A549 (cell line): ENCODE measurements at regions not wholly inside any gene's neighbourhood (a gene's known extent, or its start where the extent isn't known, plus 50 kb on each side); places are given as distances from the start of the nearest gene placed in this dataset.

ENCODE experiments used
- ATAC-seq, 2 experiments: fragments of 200-7000 bp in 1 of 2; fragments of >200 bp in 1 of 2; cut with Nextera tagmentation in 1 of 2; cut with Tn5 transposase in 1 of 2; 3 replicates each; pipeline versions ENCODE4 v1.8.0 to v1.9.1; 2018 to 2020; ENCODE audit warnings: mild to moderate bottlenecking in 1 of 2, moderate library complexity in 1 of 2
- CTCF ChIA-PET: fragments of 300-600 bp; sonication (Branson Sonifier 250); formaldehyde crosslinking; extraction: SDS; loops from one replicate; lab custom pipeline; 2021; ENCODE audit warnings: antibody characterized with exemption, inconsistent platforms; lab: Yijun Ruan, JAX
- POLR2A ChIA-PET: fragments of 350-600 bp; formaldehyde crosslinking; extraction: SDS; loops from one replicate; lab custom pipeline; 2021; ENCODE audit warnings: antibody characterized with exemption, inconsistent platforms; lab: Yijun Ruan, JAX
- DNase-seq, 2 experiments: peaks; one replicate each; pipeline versions ENCODE4 v3.0.0 to v3.0.0-alpha.2; 2011 to 2016; ENCODE audit warnings: low read depth in 1 of 2, low spot score in 1 of 2
- FAIRE-seq: peaks from 2 replicates; lab custom pipeline; 2011; peaks lifted over from hg19 to GRCh38; lab: Jason Lieb, UNC
- H3K27ac ChIP-seq, 2 experiments: fragments of >200 bp; sonication (Bioruptor Twin); formaldehyde crosslinking; 3 replicates each; pipeline ENCODE4 v1.5.1; 2016 to 2017
- H3K4me1 ChIP-seq: fragments of >200 bp; sonication (Bioruptor Twin); formaldehyde crosslinking; 3 replicates; pipeline ENCODE4 v1.6.1; 2016
- H3K4me2 ChIP-seq: fragments of >200 bp; sonication (Bioruptor Twin); formaldehyde crosslinking; 3 replicates; pipeline ENCODE4 v1.6.1; 2016
- H3K4me3 ChIP-seq: fragments of >200 bp; sonication (Bioruptor Twin); formaldehyde crosslinking; 3 replicates; pipeline ENCODE4 v1.5.1; 2016
- H3K9me3 ChIP-seq: fragments of >200 bp; sonication (Bioruptor Twin); formaldehyde crosslinking; 3 replicates; pipeline ENCODE4 v1.6.1; 2016
- CBX2 ChIP-seq: fragments of 200-600 bp; sonication (generic); IDR thresholded peaks from 2 replicates; pipeline ENCODE4 v1.6.1; 2016; ENCODE audit warnings: low read depth, mild to moderate bottlenecking, borderline replicate concordance
- CEBPB ChIP-seq, 2 experiments: fragments of >200 bp in 1 of 2; sonication (Bioruptor Twin) in 1 of 2; formaldehyde crosslinking in 1 of 2; IDR thresholded peaks; 2 replicates each; pipeline ENCODE4 v1.6.1; 2012 to 2016
- EHMT2 ChIP-seq: fragments of 200-600 bp; sonication (generic); IDR thresholded peaks from 2 replicates; pipeline ENCODE4 v1.6.1; 2016; ENCODE audit warnings: antibody characterized with exemption, low read depth, mild to moderate bottlenecking, moderate library complexity
- ESRRA ChIP-seq: fragments of 150-350 bp; IDR thresholded peaks from 2 replicates; pipeline ENCODE4 v1.6.1; 2014; ENCODE audit warnings: mild to moderate bottlenecking, low read length, borderline replicate concordance
- FOSL2 ChIP-seq, 2 experiments: fragments of 450-650 bp in 1 of 2; fragments of >200 bp in 1 of 2; sonication (Bioruptor Twin) in 1 of 2; formaldehyde crosslinking; IDR thresholded peaks; 2 replicates each; pipeline versions ENCODE4 v1.5.0 to v1.6.1; 2016 to 2020; ENCODE audit warnings: mild to moderate bottlenecking in 1 of 2, moderate library complexity in 1 of 2
- FOXS1 ChIP-seq: fragments of 250-450 bp; sonication (Bioruptor Pico); IDR thresholded peaks from 2 replicates; pipeline ENCODE4 v1.5.0; 2020; ENCODE audit warnings: mild to moderate bottlenecking, moderate library complexity
- HDAC2 ChIP-seq: fragments of 200-600 bp; sonication (generic); IDR thresholded peaks from 2 replicates; pipeline ENCODE4 v1.6.1; 2016
- HOXB5 ChIP-seq: fragments of 250-450 bp; sonication (Bioruptor Pico); IDR thresholded peaks from 2 replicates; pipeline ENCODE4 v1.5.0; 2020; ENCODE audit warnings: mild to moderate bottlenecking, moderate library complexity
- JUN ChIP-seq, 2 experiments: fragments of >200 bp; sonication (Bioruptor Twin); formaldehyde crosslinking; IDR thresholded peaks; 2 replicates in 1 of 2; 3 replicates in 1 of 2; pipeline ENCODE4 v1.6.1; 2016 to 2017
- JUNB ChIP-seq: fragments of >200 bp; sonication (Bioruptor Twin); formaldehyde crosslinking; IDR thresholded peaks from 2 replicates; pipeline ENCODE4 v1.6.1; 2016
- KDM1A ChIP-seq: fragments of 200-600 bp; sonication (generic); IDR thresholded peaks from 2 replicates; pipeline ENCODE4 v1.6.1; 2016; ENCODE audit warnings: low read depth, mild to moderate bottlenecking
- MAFK ChIP-seq: fragments of 450-650 bp; IDR thresholded peaks from 2 replicates; pipeline ENCODE4 v1.6.1; 2014; ENCODE audit not compliant: partially characterized antibody
- MYC ChIP-seq: IDR thresholded peaks from 2 replicates; pipeline ENCODE4 v1.6.1; 2012; ENCODE audit warnings: mild to moderate bottlenecking, inconsistent platforms, low read length, improper control_type of control experiment, borderline replicate concordance
- NFE2L2 ChIP-seq: fragments of 150-350 bp; conservative IDR thresholded peaks from 2 replicates; pipeline ENCODE4 v1.6.1; 2014; ENCODE audit warnings: low read length
- NPAS2 ChIP-seq: fragments of 250-450 bp; sonication (Bioruptor Pico); IDR thresholded peaks from 2 replicates; pipeline ENCODE4 v1.8.0; 2022; ENCODE audit warnings: mild to moderate bottlenecking, moderate library complexity, borderline replicate concordance
- PHF8 ChIP-seq: fragments of 200-600 bp; sonication (generic); IDR thresholded peaks from 2 replicates; pipeline ENCODE4 v1.6.1; 2016; ENCODE audit warnings: low read depth, mild to moderate bottlenecking, antibody characterized with exemption, moderate library complexity, borderline replicate concordance
- POLR2AphosphoS2 ChIP-seq: conservative IDR thresholded peaks from 2 replicates; pipeline ENCODE4 v1.6.1; 2012; ENCODE audit warnings: low read length, improper control_type of control experiment, inconsistent platforms
- RARB ChIP-seq: fragments of 250-450 bp; sonication (Bioruptor Pico); IDR thresholded peaks from 2 replicates; pipeline ENCODE4 v1.8.0; 2021; ENCODE audit warnings: mild to moderate bottlenecking, moderate library complexity
- RFX5 ChIP-seq: fragments of 450-650 bp; IDR thresholded peaks from 2 replicates; pipeline ENCODE4 v1.7.1; 2014; ENCODE audit warnings: antibody characterized with exemption, mild to moderate bottlenecking, moderate library complexity
- SMC3 ChIP-seq: fragments of >200 bp; sonication (Bioruptor Twin); formaldehyde crosslinking; IDR thresholded peaks from 3 replicates; pipeline ENCODE4 v1.6.1; 2018; ENCODE audit warnings: inconsistent platforms
- TFCP2L1 ChIP-seq: fragments of 250-450 bp; sonication (Bioruptor Pico); IDR thresholded peaks from 2 replicates; pipeline ENCODE4 v1.5.0; 2021; ENCODE audit warnings: mild to moderate bottlenecking
- TP53 ChIP-seq: fragments of 250-450 bp; sonication (Bioruptor Pico); IDR thresholded peaks from 2 replicates; pipeline ENCODE4 v1.5.0; 2021; ENCODE audit warnings: mild to moderate bottlenecking, moderate library complexity
- ZFP36 ChIP-seq: fragments of 450-650 bp; IDR thresholded peaks from 2 replicates; pipeline ENCODE4 v1.6.1; 2014; ENCODE audit warnings: borderline replicate concordance; ENCODE audit not compliant: partially characterized antibody
- WGBS: methylation state at CpG from one replicate; pipeline ENCODE4 v1.1.6; 2017; ENCODE audit errors: missing lambda C conversion rate; 5-methylcytosine and 5-hydroxymethylcytosine counted together
- TF ChIP-seq, protein P1 (sequence below): IDR thresholded peaks from 2 replicates; pipeline ENCODE4 v1.6.1; 2012
- TF ChIP-seq, protein P2 (sequence below): fragments of 200-600 bp; sonication (generic); IDR thresholded peaks from 2 replicates; pipeline ENCODE4 v1.6.1; 2016; ENCODE audit warnings: antibody characterized with exemption, mild to moderate bottlenecking, moderate library complexity
- TF ChIP-seq, protein P3 (sequence below): fragments of >200 bp; sonication (Bioruptor Twin); formaldehyde crosslinking; IDR thresholded peaks from 2 replicates; pipeline ENCODE4 v1.6.1; 2016

DNA sequence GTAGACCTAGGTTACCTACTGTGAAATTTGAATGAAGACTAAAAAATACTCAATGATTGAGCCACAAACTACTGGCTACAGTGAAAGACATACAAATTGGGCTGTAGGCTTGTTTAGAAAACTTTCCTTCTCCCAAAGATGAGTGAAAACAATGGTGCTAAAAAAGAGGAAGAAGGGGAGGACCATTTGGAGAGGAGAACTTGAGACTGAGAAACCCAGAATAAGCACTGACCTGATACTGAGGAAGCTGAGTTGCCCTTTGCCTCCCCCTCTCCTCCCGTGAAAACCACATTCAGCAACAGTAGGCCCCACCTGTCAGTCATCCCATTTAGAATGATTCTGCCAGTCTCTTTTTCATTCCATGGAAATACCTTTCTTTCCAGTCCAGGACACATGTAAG lies 484.0 kb upstream of the TGFBR2 start:
- TF ChIP-seq JUN (IDR thresholded peaks at IDR 0.05) = no peak
- no peak for TF ChIP-seq FOSL2 (IDR thresholded peaks at IDR 0.05)
- no peak for TF ChIP-seq FOSL2 (CRISPR knock-in tag; IDR thresholded peaks at IDR 0.05)
- TF ChIP-seq PHF8 = no peak
- TF ChIP-seq NPAS2 (CRISPR knock-in tag) = no peak
- TF ChIP-seq TP53 (CRISPR knock-in tag) = no peak
- TF ChIP-seq MYC = no peak
- TF ChIP-seq, protein P1, sequence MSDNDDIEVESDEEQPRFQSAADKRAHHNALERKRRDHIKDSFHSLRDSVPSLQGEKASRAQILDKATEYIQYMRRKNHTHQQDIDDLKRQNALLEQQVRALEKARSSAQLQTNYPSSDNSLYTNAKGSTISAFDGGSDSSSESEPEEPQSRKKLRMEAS = no peak
- no peak for TF ChIP-seq CEBPB (IDR thresholded peaks at IDR 0.05)
- no peak for TF ChIP-seq ZFP36
- no peak for TF ChIP-seq EHMT2
- TF ChIP-seq HOXB5 (CRISPR knock-in tag) = no peak
- Histone ChIP-seq H3K4me1 (no peaks in the 10 kb centered on the region), H3K27ac (no peak overlapping the region), H3K4me3 (no peak overlapping the region), H3K4me2 (no peak overlapping the region), H3K9me3 (no peaks in the 10 kb centered on the region)
- CTCF ChIA-PET = interaction anchor here (1.2 to 1.9 kb wide), 3 partner anchors 13 to 571 kb away, joined by 3 to 7 read pairs (median 4); no protein-coding TSS in a partner anchor
- ATAC-seq (no peak), DNase-seq (no peak), FAIRE-seq (no peak)
- POLR2A ChIA-PET = no interaction called here
- 66% methylated on average over 1 of the region's 1 CpG for WGBS

DNA sequence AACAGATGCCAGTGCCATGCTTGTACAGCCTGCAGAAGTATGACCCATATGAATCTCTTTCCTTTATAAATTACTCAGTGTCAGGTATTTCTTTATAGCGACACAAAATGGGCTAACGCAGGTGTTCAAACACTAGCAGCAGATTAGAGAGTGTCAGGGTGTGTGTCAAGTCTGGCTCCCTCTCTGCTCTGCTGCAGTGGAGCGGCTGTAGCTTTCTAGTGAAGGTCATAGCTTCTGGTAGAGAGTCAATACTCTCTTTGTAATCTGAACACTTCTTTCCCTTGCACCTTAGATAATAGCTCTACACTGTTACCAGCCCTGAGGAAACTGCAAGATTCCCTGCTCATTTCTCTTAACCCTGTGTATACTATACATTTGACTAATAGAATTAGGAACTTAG lies 483.2 kb upstream of the TGFBR2 start:
- no peak for FAIRE-seq
- no peak overlapping the region for H3K4me2 ChIP-seq
- no peaks in the 10 kb centered on the region for H3K4me1 ChIP-seq
- ChIA-PET POLR2A (no interaction called here), CTCF (interaction anchor here (1.2 to 1.9 kb wide), 3 partner anchors 12 to 570 kb away, joined by 3 to 7 read pairs (median 4); no protein-coding TSS in a partner anchor)
- no peak for DNase-seq
- 0 out of 3 replicates have a peak, but pooled peaks cover 4% of the 10 kb centered on the region for H3K9me3 ChIP-seq
- WGBS = 83% methylated on average over 3 of the region's 3 CpGs
- H3K4me3 ChIP-seq = no peak overlapping the region
- no peak for ATAC-seq
- no peak overlapping the region for H3K27ac ChIP-seq
- TF ChIP-seq KDM1A = no peak
- no peak for TF ChIP-seq JUNB
- TF ChIP-seq, protein P2, sequence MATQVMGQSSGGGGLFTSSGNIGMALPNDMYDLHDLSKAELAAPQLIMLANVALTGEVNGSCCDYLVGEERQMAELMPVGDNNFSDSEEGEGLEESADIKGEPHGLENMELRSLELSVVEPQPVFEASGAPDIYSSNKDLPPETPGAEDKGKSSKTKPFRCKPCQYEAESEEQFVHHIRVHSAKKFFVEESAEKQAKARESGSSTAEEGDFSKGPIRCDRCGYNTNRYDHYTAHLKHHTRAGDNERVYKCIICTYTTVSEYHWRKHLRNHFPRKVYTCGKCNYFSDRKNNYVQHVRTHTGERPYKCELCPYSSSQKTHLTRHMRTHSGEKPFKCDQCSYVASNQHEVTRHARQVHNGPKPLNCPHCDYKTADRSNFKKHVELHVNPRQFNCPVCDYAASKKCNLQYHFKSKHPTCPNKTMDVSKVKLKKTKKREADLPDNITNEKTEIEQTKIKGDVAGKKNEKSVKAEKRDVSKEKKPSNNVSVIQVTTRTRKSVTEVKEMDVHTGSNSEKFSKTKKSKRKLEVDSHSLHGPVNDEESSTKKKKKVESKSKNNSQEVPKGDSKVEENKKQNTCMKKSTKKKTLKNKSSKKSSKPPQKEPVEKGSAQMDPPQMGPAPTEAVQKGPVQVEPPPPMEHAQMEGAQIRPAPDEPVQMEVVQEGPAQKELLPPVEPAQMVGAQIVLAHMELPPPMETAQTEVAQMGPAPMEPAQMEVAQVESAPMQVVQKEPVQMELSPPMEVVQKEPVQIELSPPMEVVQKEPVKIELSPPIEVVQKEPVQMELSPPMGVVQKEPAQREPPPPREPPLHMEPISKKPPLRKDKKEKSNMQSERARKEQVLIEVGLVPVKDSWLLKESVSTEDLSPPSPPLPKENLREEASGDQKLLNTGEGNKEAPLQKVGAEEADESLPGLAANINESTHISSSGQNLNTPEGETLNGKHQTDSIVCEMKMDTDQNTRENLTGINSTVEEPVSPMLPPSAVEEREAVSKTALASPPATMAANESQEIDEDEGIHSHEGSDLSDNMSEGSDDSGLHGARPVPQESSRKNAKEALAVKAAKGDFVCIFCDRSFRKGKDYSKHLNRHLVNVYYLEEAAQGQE = no peak
- TF ChIP-seq SMC3 = no peak
- TF ChIP-seq NFE2L2 = no peak
- no peak for TF ChIP-seq CBX2
- no peak for TF ChIP-seq ESRRA
- no peak for TF ChIP-seq POLR2AphosphoS2
- TF ChIP-seq, protein P3, sequence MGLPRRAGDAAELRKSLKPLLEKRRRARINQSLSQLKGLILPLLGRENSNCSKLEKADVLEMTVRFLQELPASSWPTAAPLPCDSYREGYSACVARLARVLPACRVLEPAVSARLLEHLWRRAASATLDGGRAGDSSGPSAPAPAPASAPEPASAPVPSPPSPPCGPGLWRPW = no peak
- TF ChIP-seq PHF8 = no peak
- TF ChIP-seq RARB (CRISPR knock-in tag) = no peak
- TF ChIP-seq MAFK = no peak
- no peak for TF ChIP-seq FOXS1 (CRISPR knock-in tag)
- TF ChIP-seq RFX5 = no peak
- no peak for TF ChIP-seq HDAC2
- no peak for TF ChIP-seq TFCP2L1 (CRISPR knock-in tag)
